ENCODE measurements at regions not wholly inside any gene's neighbourhood (a gene's known extent, or its start where the extent isn't known, plus 50 kb on each side); places are given as distances from the start of the nearest gene placed in this dataset.
A peak's percentile ranks its signal among the peaks of the same experiment; 100 is the strongest.

DNA sequence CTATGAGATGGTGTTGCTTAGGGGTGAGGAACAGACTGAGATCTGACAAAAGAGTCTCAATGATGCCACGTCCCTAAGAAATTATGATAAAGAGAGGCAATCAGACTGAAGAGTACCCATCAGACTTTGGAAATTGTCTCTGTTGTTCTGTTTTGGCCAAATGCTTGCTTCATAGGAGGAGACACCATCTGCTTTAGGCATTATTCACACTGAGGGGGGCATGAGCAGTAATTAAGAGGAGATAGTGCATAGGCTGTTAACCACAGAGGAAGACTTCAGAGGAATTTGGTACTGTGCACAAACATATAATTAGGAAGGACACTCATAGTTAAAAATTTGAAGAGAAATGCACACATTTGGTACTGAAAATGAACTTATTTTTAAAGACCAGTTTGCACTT lies 190.7 kb downstream of the FAM170A start:
- no peaks in the 10 kb centered on the region for H3K9me3 ChIP-seq (replicated peaks; ENCODE audit: control insufficient read depth, low read depth, low read length)
- no peaks in the 10 kb centered on the region for H3K27me3 ChIP-seq (ENCODE audit: control insufficient read depth, insufficient read depth, low read length)
- no peak for DNase-seq
- H3K4me3 ChIP-seq (ENCODE audit: low read length): no peak overlapping the region
- H3K36me3 ChIP-seq (ENCODE audit: control insufficient read depth, insufficient read depth, low read length): no peaks in the 10 kb centered on the region
- no peaks in the 10 kb centered on the region for H3K4me1 ChIP-seq (ENCODE audit: control insufficient read depth, insufficient read depth, low read length)
- H3K27ac ChIP-seq (ENCODE audit: low read length): no peak overlapping the region
- WGBS (ENCODE audit: insufficient coverage): 100% methylated on average over 1 of the region's 1 CpG

DNA sequence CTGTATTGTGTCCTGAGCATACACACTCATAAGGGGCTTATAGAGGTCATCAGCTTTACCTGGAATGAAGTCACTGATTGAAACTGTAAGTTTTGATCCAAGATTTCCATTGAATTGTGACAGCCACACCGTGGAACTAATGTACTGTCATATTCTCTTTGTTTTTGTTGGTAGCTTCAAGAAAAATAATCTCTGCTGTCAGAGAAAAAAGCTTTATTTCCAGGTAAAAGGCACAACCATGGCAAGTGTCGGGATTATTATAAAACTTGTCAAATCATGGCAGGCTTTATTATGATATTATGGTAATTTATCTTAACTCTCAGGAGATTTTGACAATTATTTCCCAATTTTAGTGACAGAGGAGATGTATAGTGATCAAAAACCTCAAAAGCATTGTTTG lies 191.2 kb downstream of the FAM170A start:
- DNase-seq: no peak
- H3K36me3 ChIP-seq (ENCODE audit: control insufficient read depth, insufficient read depth, low read length): no peaks in the 10 kb centered on the region
- no peaks in the 10 kb centered on the region for H3K4me1 ChIP-seq (ENCODE audit: control insufficient read depth, insufficient read depth, low read length)
- H3K27me3 ChIP-seq (ENCODE audit: control insufficient read depth, insufficient read depth, low read length): no peaks in the 10 kb centered on the region
- WGBS (ENCODE audit: insufficient coverage): no CpG with 5 or more reads among the region's 2 CpGs
- H3K27ac ChIP-seq (ENCODE audit: low read length): no peak overlapping the region
- H3K9me3 ChIP-seq (replicated peaks; ENCODE audit: control insufficient read depth, low read depth, low read length): no peaks in the 10 kb centered on the region
- no peak overlapping the region for H3K4me3 ChIP-seq (ENCODE audit: low read length)

GRCh38 chr5:119828541-119828940 lies 199.2 kb downstream of the FAM170A start:
- Histone ChIP-seq H3K27me3 (ENCODE audit: control insufficient read depth, insufficient read depth, low read length) (no peaks in the 10 kb centered on the region), H3K27ac (ENCODE audit: low read length) (no peak overlapping the region), H3K4me1 (ENCODE audit: control insufficient read depth, insufficient read depth, low read length) (no peaks in the 10 kb centered on the region), H3K4me3 (ENCODE audit: low read length) (no peak overlapping the region), H3K36me3 (ENCODE audit: control insufficient read depth, insufficient read depth, low read length) (no peaks in the 10 kb centered on the region), H3K9me3 (replicated peaks; ENCODE audit: control insufficient read depth, low read depth, low read length) (no peaks in the 10 kb centered on the region)
- no peak for DNase-seq
- WGBS (ENCODE audit: insufficient coverage): no CpG with 5 or more reads among the region's 3 CpGs

- H3K36me3 ChIP-seq (ENCODE audit: control insufficient read depth, insufficient read depth, low read length): no peaks in the 10 kb centered on the region
- H3K4me3 ChIP-seq (ENCODE audit: low read length): no peak overlapping the region
- no peaks in the 10 kb centered on the region for H3K27me3 ChIP-seq (ENCODE audit: control insufficient read depth, insufficient read depth, low read length)
- no peaks in the 10 kb centered on the region for H3K4me1 ChIP-seq (ENCODE audit: control insufficient read depth, insufficient read depth, low read length)
- no peak for DNase-seq
- no peak overlapping the region for H3K27ac ChIP-seq (ENCODE audit: low read length)
- no peaks in the 10 kb centered on the region for H3K9me3 ChIP-seq (replicated peaks; ENCODE audit: control insufficient read depth, low read depth, low read length)
These were observed 200.0 kb downstream of the FAM170A start for GRCh38 chr5:119829341-119829740.

DNA sequence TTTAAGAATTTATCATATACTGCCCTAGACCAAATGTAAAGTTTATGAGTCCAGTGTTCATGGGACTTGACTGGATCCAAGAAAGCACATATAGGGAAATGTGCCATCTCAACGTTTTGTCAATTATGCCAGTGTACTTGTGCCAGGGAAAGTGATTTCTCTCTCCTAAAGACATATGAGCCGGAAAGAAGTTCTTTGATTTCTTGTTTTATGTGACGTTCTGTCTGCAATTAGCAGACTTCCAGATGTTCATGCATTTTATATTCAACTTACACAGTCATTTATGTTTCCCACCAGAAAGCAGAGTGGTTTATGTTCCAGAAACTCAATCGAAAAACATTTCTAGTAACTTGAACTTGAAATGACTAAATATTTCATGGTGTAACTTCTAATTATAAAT lies 203.8 kb downstream of the FAM170A start:
- Histone ChIP-seq H3K4me3 (ENCODE audit: low read length) (no peak overlapping the region), H3K36me3 (ENCODE audit: control insufficient read depth, insufficient read depth, low read length) (no peaks in the 10 kb centered on the region), H3K9me3 (replicated peaks; ENCODE audit: control insufficient read depth, low read depth, low read length) (no peaks in the 10 kb centered on the region), H3K27me3 (ENCODE audit: control insufficient read depth, insufficient read depth, low read length) (no peaks in the 10 kb centered on the region), H3K27ac (ENCODE audit: low read length) (no peak overlapping the region), H3K4me1 (ENCODE audit: control insufficient read depth, insufficient read depth, low read length) (no peaks in the 10 kb centered on the region)
- WGBS (ENCODE audit: insufficient coverage): no CpG with 5 or more reads among the region's 4 CpGs
- DNase-seq: peak; percentile 7

DNA sequence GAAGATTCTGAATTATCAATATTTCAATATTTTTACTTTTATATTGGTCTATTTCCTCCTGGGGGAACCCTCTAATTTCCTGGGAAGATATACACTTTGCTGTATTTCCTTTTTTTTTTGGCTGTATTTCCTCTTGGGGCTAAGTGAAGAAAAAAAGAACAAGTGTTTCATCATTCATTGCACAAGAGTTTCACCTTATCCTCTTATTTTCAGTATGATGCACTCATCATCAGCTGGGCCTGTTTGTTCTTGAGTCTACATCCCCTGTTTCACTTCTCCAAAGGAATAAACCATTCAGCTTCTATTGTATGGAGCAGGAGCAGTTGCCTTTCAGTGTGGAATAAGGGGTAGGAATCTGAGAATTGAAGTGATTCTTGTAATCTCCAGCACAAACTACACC lies 210.8 kb downstream of the FAM170A start:
- H3K4me1 ChIP-seq (ENCODE audit: control insufficient read depth, insufficient read depth, low read length): no peaks in the 10 kb centered on the region

GRCh38 chr5:119852140-119852539 lies 222.8 kb downstream of the FAM170A start:
- H3K27ac ChIP-seq (ENCODE audit: low read length): no peak overlapping the region
- H3K36me3 ChIP-seq (ENCODE audit: control insufficient read depth, insufficient read depth, low read length): no peaks in the 10 kb centered on the region
- H3K4me1 ChIP-seq (ENCODE audit: control insufficient read depth, insufficient read depth, low read length): no peaks in the 10 kb centered on the region
- H3K27me3 ChIP-seq (ENCODE audit: control insufficient read depth, insufficient read depth, low read length): no peaks in the 10 kb centered on the region
- DNase-seq: no peak
- no peaks in the 10 kb centered on the region for H3K9me3 ChIP-seq (replicated peaks; ENCODE audit: control insufficient read depth, low read depth, low read length)
- H3K4me3 ChIP-seq (ENCODE audit: low read length): no peak overlapping the region
- 28% methylated on average over 2 of the region's 2 CpGs for whole genome bisulfite sequencing (ENCODE audit: insufficient coverage)

More for the DNA sequence above, 210.8 kb downstream of the FAM170A start:
- Histone ChIP-seq H3K27ac (ENCODE audit: low read length) (no peak overlapping the region), H3K4me3 (ENCODE audit: low read length) (no peak overlapping the region), H3K36me3 (ENCODE audit: control insufficient read depth, insufficient read depth, low read length) (no peaks in the 10 kb centered on the region), H3K9me3 (replicated peaks; ENCODE audit: control insufficient read depth, low read depth, low read length) (no peaks in the 10 kb centered on the region), H3K27me3 (ENCODE audit: control insufficient read depth, insufficient read depth, low read length) (no peaks in the 10 kb centered on the region)
- DNase-seq: no peak

DNA sequence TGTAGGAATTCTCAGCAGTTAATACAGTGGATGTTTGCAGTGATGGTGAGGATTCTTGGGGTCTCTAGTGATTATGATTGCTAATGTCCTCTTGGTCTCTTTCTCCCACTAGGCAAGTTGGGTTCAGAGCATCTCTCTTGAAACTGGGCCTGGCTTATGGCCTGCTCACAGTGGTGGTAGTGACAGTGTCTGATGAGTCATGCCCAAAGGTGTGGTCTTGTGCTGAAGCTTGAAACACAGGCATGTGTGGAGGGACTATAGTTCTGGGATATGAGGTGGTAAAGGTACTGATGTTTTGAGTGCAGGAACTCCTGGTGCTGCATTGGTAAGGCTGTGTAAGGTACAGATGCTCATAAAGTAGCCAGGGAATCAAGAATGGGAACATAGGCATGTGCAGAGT lies 231.1 kb downstream of the FAM170A start:
- Histone ChIP-seq H3K4me1 (ENCODE audit: control insufficient read depth, insufficient read depth, low read length) (no peaks in the 10 kb centered on the region), H3K9me3 (replicated peaks; ENCODE audit: control insufficient read depth, low read depth, low read length) (no peaks in the 10 kb centered on the region), H3K4me3 (ENCODE audit: low read length) (no peak overlapping the region), H3K27ac (ENCODE audit: low read length) (no peak overlapping the region), H3K27me3 (ENCODE audit: control insufficient read depth, insufficient read depth, low read length) (no peaks in the 10 kb centered on the region), H3K36me3 (ENCODE audit: control insufficient read depth, insufficient read depth, low read length) (no peaks in the 10 kb centered on the region)
- DNase-seq: no peak

DNA sequence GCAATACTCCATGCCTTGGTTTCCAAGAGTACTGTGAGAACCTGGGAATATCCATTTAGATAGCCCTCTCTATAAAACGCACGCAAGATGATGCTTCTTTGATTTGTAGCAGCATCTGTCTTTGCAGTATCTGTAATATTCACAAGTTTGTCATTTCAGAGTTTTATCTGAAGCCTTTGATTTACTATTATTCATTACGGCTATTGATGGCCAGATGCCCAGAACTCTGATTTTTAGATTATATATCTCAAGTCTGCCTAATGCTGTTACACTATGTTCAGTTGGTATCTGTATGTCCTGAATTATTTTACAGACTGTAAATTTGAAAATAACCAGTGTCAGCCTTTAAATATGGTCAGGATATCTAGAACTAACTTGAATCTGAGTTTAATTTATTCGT lies 233.3 kb downstream of the FAM170A start:
- Histone ChIP-seq H3K27ac (ENCODE audit: low read length) (no peak overlapping the region), H3K9me3 (replicated peaks; ENCODE audit: control insufficient read depth, low read depth, low read length) (no peaks in the 10 kb centered on the region), H3K36me3 (ENCODE audit: control insufficient read depth, insufficient read depth, low read length) (no peaks in the 10 kb centered on the region), H3K27me3 (ENCODE audit: control insufficient read depth, insufficient read depth, low read length) (no peaks in the 10 kb centered on the region), H3K4me3 (ENCODE audit: low read length) (no peak overlapping the region), H3K4me1 (ENCODE audit: control insufficient read depth, insufficient read depth, low read length) (no peaks in the 10 kb centered on the region)
- peak; percentile 1 for DNase-seq
- no CpG with 5 or more reads among the region's 4 CpGs for WGBS (ENCODE audit: insufficient coverage)

GRCh38 chr5:119864286-119864685 lies 234.9 kb downstream of the FAM170A start:
- DNase-seq: no peak
- no peak overlapping the region for H3K4me3 ChIP-seq (ENCODE audit: low read length)
- H3K9me3 ChIP-seq (replicated peaks; ENCODE audit: control insufficient read depth, low read depth, low read length): no peaks in the 10 kb centered on the region
- H3K4me1 ChIP-seq (ENCODE audit: control insufficient read depth, insufficient read depth, low read length): no peaks in the 10 kb centered on the region
- no peak overlapping the region for H3K27ac ChIP-seq (ENCODE audit: low read length)
- H3K27me3 ChIP-seq (ENCODE audit: control insufficient read depth, insufficient read depth, low read length): no peaks in the 10 kb centered on the region
- no peaks in the 10 kb centered on the region for H3K36me3 ChIP-seq (ENCODE audit: control insufficient read depth, insufficient read depth, low read length)

GRCh38 chr5:119873611-119874010 lies 244.3 kb downstream of the FAM170A start:
- no peak for DNase-seq
- Histone ChIP-seq H3K4me3 (ENCODE audit: low read length) (no peak overlapping the region), H3K4me1 (ENCODE audit: control insufficient read depth, insufficient read depth, low read length) (no peaks in the 10 kb centered on the region), H3K27me3 (ENCODE audit: control insufficient read depth, insufficient read depth, low read length) (no peaks in the 10 kb centered on the region), H3K36me3 (ENCODE audit: control insufficient read depth, insufficient read depth, low read length) (no peaks in the 10 kb centered on the region), H3K27ac (ENCODE audit: low read length) (no peak overlapping the region), H3K9me3 (replicated peaks; ENCODE audit: control insufficient read depth, low read depth, low read length) (no peaks in the 10 kb centered on the region)
- no CpG with 5 or more reads among the region's 5 CpGs for WGBS (ENCODE audit: insufficient coverage)

Data from muscle of leg (tissue), 3 donors.